ENCODE measurements at regions not wholly inside any gene's neighbourhood (a gene's known extent, or its start where the extent isn't known, plus 50 kb on each side); places are given as distances from the start of the nearest gene placed in this dataset.
A peak's percentile ranks its signal among the peaks of the same experiment; 100 is the strongest.

DNA sequence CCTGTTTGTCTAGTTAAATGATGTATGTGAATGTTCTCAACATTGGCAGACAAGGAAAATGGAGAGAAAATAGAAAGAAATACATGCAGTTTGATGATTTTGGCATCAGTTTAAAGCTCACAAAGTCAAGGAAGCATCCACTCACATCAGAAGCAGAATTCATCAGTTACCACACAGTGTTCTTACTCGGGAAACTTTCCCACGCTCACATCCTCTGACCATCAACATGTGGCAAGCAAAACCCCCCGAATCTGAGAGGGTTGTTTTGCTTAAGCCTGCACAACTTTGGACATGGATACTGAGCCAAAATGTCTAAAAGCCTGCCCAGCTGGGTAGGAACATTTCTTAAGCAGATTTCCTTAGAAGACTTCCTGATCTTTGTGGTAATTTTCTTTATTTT lies 407.6 kb downstream of the ANKRD50 start:
- no peaks in the 10 kb centered on the region for H3K36me3 Mint-ChIP-seq
- H3K9me3 Mint-ChIP-seq = peaks cover 0 to 3% (median 0%) of the 10 kb centered on the region in 6 donors
- H3K27me3 Mint-ChIP-seq (ENCODE audit: low read depth in 3 of 3) = peaks cover 0 to 3% (median 2%) of the 10 kb centered on the region in 3 donors
- no peaks in the 10 kb centered on the region for H3K4me1 Mint-ChIP-seq
- H3K27ac Mint-ChIP-seq = no peak overlapping the region
- H3K4me3 Mint-ChIP-seq = no peak overlapping the region
- DNase-seq = no peak

DNA sequence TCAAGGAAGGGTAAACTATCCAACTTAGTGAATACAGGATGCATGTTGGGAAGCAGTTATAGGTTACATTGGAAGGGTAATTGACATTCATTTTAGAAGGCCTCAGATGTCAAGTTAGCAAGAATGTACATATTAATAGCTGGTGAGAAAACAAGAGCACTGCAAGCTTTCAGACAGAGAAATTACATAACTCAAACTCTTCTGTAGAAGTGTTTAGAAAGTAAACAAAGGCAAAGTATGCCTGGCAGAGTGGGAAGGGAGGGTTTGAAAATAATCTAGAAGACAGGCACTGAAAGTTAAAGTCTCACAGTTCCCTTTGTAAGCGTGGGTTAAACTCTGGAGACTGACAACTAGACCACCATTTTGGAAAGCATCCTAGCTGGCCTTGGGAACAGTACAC lies 406.2 kb downstream of the ANKRD50 start:
- H3K4me3 Mint-ChIP-seq = no peak overlapping the region
- H3K9me3 Mint-ChIP-seq = no peaks in the 10 kb centered on the region
- H3K4me1 Mint-ChIP-seq = no peaks in the 10 kb centered on the region
- no peak for DNase-seq
- H3K27ac Mint-ChIP-seq = no peak overlapping the region
- peaks cover 0 to 2% (median 0%) of the 10 kb centered on the region in 3 donors for H3K27me3 Mint-ChIP-seq (ENCODE audit: low read depth in 3 of 3)
- no peaks in the 10 kb centered on the region for H3K36me3 Mint-ChIP-seq

GRCh38 chr4:124307143-124307542 lies 405.4 kb downstream of the ANKRD50 start:
- Mint-ChIP-seq H3K27ac (no peak overlapping the region), H3K9me3 (no peaks in the 10 kb centered on the region), H3K36me3 (no peaks in the 10 kb centered on the region), H3K27me3 (ENCODE audit: low read depth in 3 of 3) (peaks cover 0 to 2% (median 0%) of the 10 kb centered on the region in 3 donors), H3K4me3 (no peak overlapping the region), H3K4me1 (no peaks in the 10 kb centered on the region)
- DNase-seq = no peak

GRCh38 chr4:124318292-124318691 lies 394.2 kb downstream of the ANKRD50 start:
- no peak for DNase-seq
- no peak overlapping the region for H3K4me3 Mint-ChIP-seq
- no peaks in the 10 kb centered on the region for H3K9me3 Mint-ChIP-seq
- no peaks in the 10 kb centered on the region for H3K36me3 Mint-ChIP-seq
- no peak overlapping the region for H3K27ac Mint-ChIP-seq
- H3K27me3 Mint-ChIP-seq (ENCODE audit: low read depth in 3 of 3) = peaks cover 0 to 3% (median 2%) of the 10 kb centered on the region in 3 donors
- no peaks in the 10 kb centered on the region for H3K4me1 Mint-ChIP-seq

DNA sequence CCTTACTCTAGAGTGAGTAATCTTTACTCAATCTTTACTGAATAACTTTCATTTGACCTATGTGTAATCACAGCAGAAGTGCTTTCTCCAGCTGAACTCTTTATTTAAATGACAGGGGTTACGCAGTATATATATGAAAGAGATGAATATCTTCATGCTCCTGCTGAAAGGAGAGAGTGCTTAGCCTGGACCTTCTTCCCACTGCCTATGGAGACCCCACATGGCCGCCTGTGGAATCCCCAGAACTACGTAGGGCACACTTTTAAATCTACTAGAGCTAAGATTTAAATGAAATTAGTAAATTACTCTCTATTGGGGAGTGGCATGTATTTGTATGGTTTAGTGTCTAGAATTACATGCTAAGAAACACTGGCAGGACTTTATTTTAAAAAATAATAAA lies 391.2 kb downstream of the ANKRD50 start:
- no peaks in the 10 kb centered on the region for H3K9me3 Mint-ChIP-seq
- H3K27me3 Mint-ChIP-seq (ENCODE audit: low read depth in 3 of 3) = peaks cover 0 to 3% (median 2%) of the 10 kb centered on the region in 3 donors
- no peak overlapping the region for H3K27ac Mint-ChIP-seq
- no peaks in the 10 kb centered on the region for H3K4me1 Mint-ChIP-seq
- H3K4me3 Mint-ChIP-seq = no peak overlapping the region
- no peak for DNase-seq
- H3K36me3 Mint-ChIP-seq = no peaks in the 10 kb centered on the region

- H3K27ac Mint-ChIP-seq = no peak overlapping the region
- no peak overlapping the region for H3K4me3 Mint-ChIP-seq
- peak in 2 of 3 donors; percentile 2 to 12 for DNase-seq
- peaks cover 0 to 2% (median 0%) of the 10 kb centered on the region in 6 donors for H3K9me3 Mint-ChIP-seq
- H3K36me3 Mint-ChIP-seq = no peaks in the 10 kb centered on the region
- H3K27me3 Mint-ChIP-seq (ENCODE audit: low read depth in 3 of 3) = peaks cover 0 to 4% (median 0%) of the 10 kb centered on the region in 3 donors
- no peaks in the 10 kb centered on the region for H3K4me1 Mint-ChIP-seq
These were observed 390.1 kb downstream of the ANKRD50 start for GRCh38 chr4:124322234-124323065.

DNA sequence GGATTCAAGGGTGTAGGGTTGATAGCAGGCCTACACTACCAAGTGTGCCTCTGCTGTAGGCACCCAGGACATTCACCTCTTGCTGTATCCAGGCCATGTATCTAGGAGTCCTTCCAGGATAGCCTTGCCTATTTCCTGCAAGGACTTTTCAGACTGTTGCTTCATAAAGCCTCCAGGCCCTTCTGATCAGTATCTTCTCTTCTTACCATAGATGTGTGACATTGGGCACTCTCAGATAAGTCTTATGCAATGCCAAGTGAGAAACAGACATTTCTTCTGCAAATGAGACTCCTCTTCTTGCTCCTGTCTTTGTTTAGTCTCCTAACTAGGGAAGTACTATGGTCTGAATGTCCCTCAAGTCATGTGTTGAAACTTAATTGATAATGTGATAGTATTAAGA lies 386.8 kb downstream of the ANKRD50 start:
- Mint-ChIP-seq H3K9me3 (peaks cover 0 to 2% (median 0%) of the 10 kb centered on the region in 6 donors), H3K4me1 (no peaks in the 10 kb centered on the region), H3K4me3 (no peak overlapping the region), H3K27ac (no peak overlapping the region), H3K36me3 (no peaks in the 10 kb centered on the region), H3K27me3 (ENCODE audit: low read depth in 3 of 3) (peaks cover 0 to 2% (median 0%) of the 10 kb centered on the region in 3 donors)
- DNase-seq = no peak

GRCh38 chr4:124329134-124329533 lies 383.4 kb downstream of the ANKRD50 start:
- H3K27me3 Mint-ChIP-seq (ENCODE audit: low read depth in 3 of 3) = peaks cover 0 to 2% (median 0%) of the 10 kb centered on the region in 3 donors
- H3K9me3 Mint-ChIP-seq = peaks cover 0 to 2% (median 0%) of the 10 kb centered on the region in 6 donors
- no peaks in the 10 kb centered on the region for H3K36me3 Mint-ChIP-seq
- no peak overlapping the region for H3K4me3 Mint-ChIP-seq
- H3K4me1 Mint-ChIP-seq = no peaks in the 10 kb centered on the region
- no peak overlapping the region for H3K27ac Mint-ChIP-seq
- no peak for DNase-seq

GRCh38 chr4:124330045-124330444 lies 382.5 kb downstream of the ANKRD50 start:
- H3K36me3 Mint-ChIP-seq = no peaks in the 10 kb centered on the region
- peaks cover 0 to 2% (median 0%) of the 10 kb centered on the region in 6 donors for H3K9me3 Mint-ChIP-seq
- H3K4me1 Mint-ChIP-seq = no peaks in the 10 kb centered on the region
- no peak overlapping the region for H3K4me3 Mint-ChIP-seq
- H3K27ac Mint-ChIP-seq = no peak overlapping the region
- no peak for DNase-seq
- H3K27me3 Mint-ChIP-seq (ENCODE audit: low read depth in 3 of 3) = peaks cover 0 to 2% (median 0%) of the 10 kb centered on the region in 3 donors

- no peak for DNase-seq
- Mint-ChIP-seq H3K9me3 (peaks cover 0 to 2% (median 0%) of the 10 kb centered on the region in 6 donors), H3K36me3 (no peaks in the 10 kb centered on the region), H3K4me3 (no peak overlapping the region), H3K4me1 (no peaks in the 10 kb centered on the region), H3K27me3 (ENCODE audit: low read depth in 3 of 3) (peaks cover 0 to 2% (median 0%) of the 10 kb centered on the region in 3 donors), H3K27ac (no peak overlapping the region)
These were observed 380.8 kb downstream of the ANKRD50 start for GRCh38 chr4:124331781-124332180.

GRCh38 chr4:124333466-124333865 lies 379.1 kb downstream of the ANKRD50 start:
- Mint-ChIP-seq H3K27ac (no peak overlapping the region), H3K4me3 (no peak overlapping the region), H3K9me3 (no peaks in the 10 kb centered on the region), H3K4me1 (no peaks in the 10 kb centered on the region), H3K36me3 (no peaks in the 10 kb centered on the region), H3K27me3 (ENCODE audit: low read depth in 3 of 3) (no peaks in the 10 kb centered on the region)
- DNase-seq = no peak

- H3K4me1 Mint-ChIP-seq = no peaks in the 10 kb centered on the region
- no peaks in the 10 kb centered on the region for H3K9me3 Mint-ChIP-seq
These were observed 378.4 kb downstream of the ANKRD50 start for GRCh38 chr4:124334119-124334518.

GRCh38 chr4:124337874-124338273 lies 374.7 kb downstream of the ANKRD50 start:
- no peak overlapping the region for H3K4me3 Mint-ChIP-seq
- no peaks in the 10 kb centered on the region for H3K4me1 Mint-ChIP-seq
- H3K27ac Mint-ChIP-seq = no peak overlapping the region
- H3K27me3 Mint-ChIP-seq (ENCODE audit: low read depth in 3 of 3) = peaks cover 0 to 2% (median 0%) of the 10 kb centered on the region in 3 donors
- H3K36me3 Mint-ChIP-seq = no peaks in the 10 kb centered on the region
- peaks cover 0 to 2% (median 0%) of the 10 kb centered on the region in 6 donors for H3K9me3 Mint-ChIP-seq
- no peak for DNase-seq

More at GRCh38 chr4:124334119-124334518, 378.4 kb downstream of the ANKRD50 start:
- Mint-ChIP-seq H3K27ac (no peak overlapping the region), H3K27me3 (ENCODE audit: low read depth in 3 of 3) (no peaks in the 10 kb centered on the region), H3K4me3 (no peak overlapping the region), H3K36me3 (no peaks in the 10 kb centered on the region)
- DNase-seq = no peak

DNA sequence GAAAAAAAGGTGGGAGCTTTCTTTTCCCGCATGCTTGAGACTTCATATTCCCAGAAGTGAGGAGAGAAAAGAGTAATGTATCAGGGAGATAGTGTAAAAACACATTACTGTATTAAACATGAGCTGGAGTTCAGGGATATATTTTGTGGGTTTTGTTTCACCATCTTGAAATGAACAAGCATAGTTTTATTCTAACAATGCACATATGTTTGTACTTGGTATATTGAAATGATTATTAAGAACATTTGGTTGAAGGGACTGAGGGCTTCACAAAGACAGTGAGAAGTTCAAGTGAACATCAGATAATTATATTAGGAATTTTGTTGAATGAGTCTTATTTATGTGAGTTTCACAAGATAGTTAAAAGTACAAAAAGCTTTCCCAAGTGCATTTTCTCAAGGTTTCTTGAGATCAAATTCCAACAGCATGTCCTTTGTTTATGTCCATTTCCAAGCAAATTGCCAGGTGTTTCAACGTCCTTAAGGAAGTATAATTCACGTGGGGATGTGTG lies 368.8 kb downstream of the ANKRD50 start:
- H3K9me3 Mint-ChIP-seq = peaks cover 0 to 4% (median 0%) of the 10 kb centered on the region in 6 donors
- no peak overlapping the region for H3K4me3 Mint-ChIP-seq
- H3K27me3 Mint-ChIP-seq (ENCODE audit: low read depth in 3 of 3) = peaks cover 2 to 9% (median 4%) of the 10 kb centered on the region in 3 donors
- no peaks in the 10 kb centered on the region for H3K36me3 Mint-ChIP-seq
- no peak overlapping the region for H3K27ac Mint-ChIP-seq
- H3K4me1 Mint-ChIP-seq = no peaks in the 10 kb centered on the region
- no peak for DNase-seq

Data from immature natural killer cell (primary cell).